GM21576 (cell line): ENCODE measurements at regions not wholly inside any gene's neighbourhood (a gene's known extent, or its start where the extent isn't known, plus 50 kb on each side); places are given as distances from the start of the nearest gene placed in this dataset.
"Not testable (repeated sequence)": the region's sequence is repeated elsewhere in the genome, so short reads cannot be mapped to it uniquely, and the experiment has no call there.

Source experiments
- ATAC-seq: cut with Tn5 transposase; IDR thresholded peaks from one replicate; pipeline ENCODE4 v1.9.1; 2021; ENCODE audit warnings: mild to moderate bottlenecking, moderate library complexity; ENCODE audit not compliant: unreplicated experiment

- no peak for ATAC-seq
Observed at GRCh38 chr15:95757171-95757570, 573.3 kb upstream of the NR2F2 start.

- ATAC-seq = no peak
Observed at GRCh38 chr15:95758451-95758850, 572.0 kb upstream of the NR2F2 start.

GRCh38 chr15:95758851-95759250 lies 571.6 kb upstream of the NR2F2 start:
- no peak for ATAC-seq

GRCh38 chr15:95760508-95760907 lies 570.0 kb upstream of the NR2F2 start:
- no peak for ATAC-seq

GRCh38 chr15:95761501-95762165 lies 568.9 kb upstream of the NR2F2 start:
- ATAC-seq = no peak

GRCh38 chr15:95763426-95763825 lies 567.1 kb upstream of the NR2F2 start:
- ATAC-seq = no peak

- ATAC-seq = no peak
Observed at GRCh38 chr15:95765161-95765560, 565.3 kb upstream of the NR2F2 start.

- no peak for ATAC-seq
Observed at GRCh38 chr15:95770196-95770595, 560.3 kb upstream of the NR2F2 start.

GRCh38 chr15:95772982-95773381 lies 557.5 kb upstream of the NR2F2 start:
- no peak for ATAC-seq

GRCh38 chr15:95784508-95784907 lies 546.0 kb upstream of the NR2F2 start:
- ATAC-seq = no peak

GRCh38 chr15:95785276-95785675 lies 545.2 kb upstream of the NR2F2 start:
- ATAC-seq = not testable (repeated sequence)

GRCh38 chr15:95793231-95793630 lies 537.3 kb upstream of the NR2F2 start:
- ATAC-seq = no peak

GRCh38 chr15:95795386-95795785 lies 535.1 kb upstream of the NR2F2 start:
- no peak for ATAC-seq

GRCh38 chr15:95799286-95800200 lies 531.0 kb upstream of the NR2F2 start:
- ATAC-seq = no peak

- ATAC-seq = no peak
Observed at GRCh38 chr15:95804484-95804883, 526.0 kb upstream of the NR2F2 start.

- ATAC-seq = no peak
Observed at GRCh38 chr15:95812491-95812890, 518.0 kb upstream of the NR2F2 start.

- no peak for ATAC-seq
Observed at GRCh38 chr15:95814908-95815307, 515.6 kb upstream of the NR2F2 start.

- no peak for ATAC-seq
Observed at GRCh38 chr15:95816591-95816990, 513.9 kb upstream of the NR2F2 start.

- no peak for ATAC-seq
Observed at GRCh38 chr15:95822961-95823360, 507.5 kb upstream of the NR2F2 start.

- no peak for ATAC-seq
Observed at GRCh38 chr15:95825208-95825607, 505.3 kb upstream of the NR2F2 start.

- no peak for ATAC-seq
Observed at GRCh38 chr15:95825671-95826411, 504.7 kb upstream of the NR2F2 start.
